ENCODE measurements at regions not wholly inside any gene's neighbourhood (a gene's known extent, or its start where the extent isn't known, plus 50 kb on each side); places are given as distances from the start of the nearest gene placed in this dataset.

DNA sequence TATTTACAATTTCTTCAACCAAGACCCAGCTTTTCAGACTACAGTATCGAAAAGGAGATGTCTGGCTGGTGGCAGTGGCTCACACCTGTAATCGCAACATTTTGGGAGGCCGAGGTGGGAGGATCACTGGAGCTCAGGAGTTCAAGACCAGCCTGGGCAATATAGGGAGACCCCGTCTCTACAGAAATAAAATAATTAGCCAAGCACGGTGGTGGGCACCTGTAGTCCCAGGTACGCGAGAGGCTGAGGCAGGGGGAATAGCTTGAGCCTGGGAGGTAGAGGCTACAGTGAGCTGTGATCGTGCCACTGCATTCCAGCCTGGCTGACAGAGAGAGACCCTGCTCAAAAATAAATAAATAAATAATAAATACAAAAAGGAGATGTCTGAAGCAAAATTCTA lies 530.5 kb downstream of the BCL11B start:
- no peak overlapping the region for H3K27ac Mint-ChIP-seq
- Histone ChIP-seq H3K9ac (ENCODE audit: extremely low read depth, low read length, poor library complexity, severe bottlenecking) (no peak overlapping the region), H3K36me3 (ENCODE audit: control insufficient read depth, insufficient read depth, low read length) (no peaks in the 10 kb centered on the region), H3K27ac (ENCODE audit: low read depth, low read length) (no peak overlapping the region), H3K27me3 (ENCODE audit: control insufficient read depth, insufficient read depth, low read length, poor library complexity, severe bottlenecking) (no peaks in the 10 kb centered on the region), H3K9me3 (ENCODE audit: control insufficient read depth, low read length) (peaks cover 7% of the 10 kb centered on the region), H3K4me1 (ENCODE audit: control insufficient read depth, insufficient read depth, low read length) (no peaks in the 10 kb centered on the region), H3K4me3 (ENCODE audit: low read length) (no peak overlapping the region)
- H3K4me1 Mint-ChIP-seq: no peaks in the 10 kb centered on the region
- no peak for DNase-seq
- H3K36me3 Mint-ChIP-seq (ENCODE audit: low read depth): no peaks in the 10 kb centered on the region
- H3K4me3 Mint-ChIP-seq: no peak overlapping the region
- WGBS, 2 experiments (ENCODE audit: insufficient coverage in 1 of 2, insufficient read length in 1 of 2): 93 to 97% methylated on average over 3 to 8 of the region's 8 CpGs
- H3K9me3 Mint-ChIP-seq: peaks cover 3% of the 10 kb centered on the region
- TF ChIP-seq, protein P1, sequence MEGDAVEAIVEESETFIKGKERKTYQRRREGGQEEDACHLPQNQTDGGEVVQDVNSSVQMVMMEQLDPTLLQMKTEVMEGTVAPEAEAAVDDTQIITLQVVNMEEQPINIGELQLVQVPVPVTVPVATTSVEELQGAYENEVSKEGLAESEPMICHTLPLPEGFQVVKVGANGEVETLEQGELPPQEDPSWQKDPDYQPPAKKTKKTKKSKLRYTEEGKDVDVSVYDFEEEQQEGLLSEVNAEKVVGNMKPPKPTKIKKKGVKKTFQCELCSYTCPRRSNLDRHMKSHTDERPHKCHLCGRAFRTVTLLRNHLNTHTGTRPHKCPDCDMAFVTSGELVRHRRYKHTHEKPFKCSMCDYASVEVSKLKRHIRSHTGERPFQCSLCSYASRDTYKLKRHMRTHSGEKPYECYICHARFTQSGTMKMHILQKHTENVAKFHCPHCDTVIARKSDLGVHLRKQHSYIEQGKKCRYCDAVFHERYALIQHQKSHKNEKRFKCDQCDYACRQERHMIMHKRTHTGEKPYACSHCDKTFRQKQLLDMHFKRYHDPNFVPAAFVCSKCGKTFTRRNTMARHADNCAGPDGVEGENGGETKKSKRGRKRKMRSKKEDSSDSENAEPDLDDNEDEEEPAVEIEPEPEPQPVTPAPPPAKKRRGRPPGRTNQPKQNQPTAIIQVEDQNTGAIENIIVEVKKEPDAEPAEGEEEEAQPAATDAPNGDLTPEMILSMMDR (conservative IDR thresholded peaks at IDR 0.05): no peak
- H3K27me3 Mint-ChIP-seq (ENCODE audit: insufficient read depth): peaks cover 2% of the 10 kb centered on the region

DNA sequence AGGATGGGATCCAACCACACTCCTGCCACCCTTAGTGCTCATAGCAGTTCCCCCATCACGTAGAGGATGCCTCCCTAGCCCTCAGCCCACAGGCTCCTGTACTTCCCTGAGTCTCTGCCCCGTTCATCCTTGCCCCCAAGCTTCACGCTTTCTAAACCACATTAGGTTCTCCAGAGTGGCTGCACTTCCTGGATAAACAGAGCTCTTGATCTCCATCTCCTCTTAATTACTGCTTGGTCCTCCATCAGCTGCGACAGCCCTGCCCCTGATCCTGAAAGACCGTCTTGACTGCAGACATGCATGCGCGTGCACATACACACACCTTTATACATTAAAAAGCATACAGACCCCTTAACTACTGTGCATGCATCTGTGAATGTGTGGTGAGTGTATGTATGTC lies 530.0 kb downstream of the BCL11B start:
- WGBS, 2 experiments (ENCODE audit: insufficient coverage in 1 of 2, insufficient read length in 1 of 2): 94 to 95% methylated on average over 2 to 7 of the region's 7 CpGs
- peaks cover 3% of the 10 kb centered on the region for H3K9me3 Mint-ChIP-seq
- H3K27ac ChIP-seq (ENCODE audit: low read depth, low read length): no peak overlapping the region
- peaks cover 7% of the 10 kb centered on the region for H3K9me3 ChIP-seq (ENCODE audit: control insufficient read depth, low read length)
- no peak overlapping the region for H3K27ac Mint-ChIP-seq
- DNase-seq: no peak
- H3K4me1 ChIP-seq (ENCODE audit: control insufficient read depth, insufficient read depth, low read length): no peaks in the 10 kb centered on the region
- no peaks in the 10 kb centered on the region for H3K36me3 Mint-ChIP-seq (ENCODE audit: low read depth)
- H3K27me3 ChIP-seq (ENCODE audit: control insufficient read depth, insufficient read depth, low read length, poor library complexity, severe bottlenecking): no peaks in the 10 kb centered on the region
- no peaks in the 10 kb centered on the region for H3K4me1 Mint-ChIP-seq
- H3K27me3 Mint-ChIP-seq (ENCODE audit: insufficient read depth): peaks cover 2% of the 10 kb centered on the region
- H3K4me3 Mint-ChIP-seq: no peak overlapping the region
- TF ChIP-seq, protein P1 (conservative IDR thresholded peaks at IDR 0.05): no peak
- H3K4me3 ChIP-seq (ENCODE audit: low read length): no peak overlapping the region
- no peak overlapping the region for H3K9ac ChIP-seq (ENCODE audit: extremely low read depth, low read length, poor library complexity, severe bottlenecking)
- H3K36me3 ChIP-seq (ENCODE audit: control insufficient read depth, insufficient read depth, low read length): no peaks in the 10 kb centered on the region

DNA sequence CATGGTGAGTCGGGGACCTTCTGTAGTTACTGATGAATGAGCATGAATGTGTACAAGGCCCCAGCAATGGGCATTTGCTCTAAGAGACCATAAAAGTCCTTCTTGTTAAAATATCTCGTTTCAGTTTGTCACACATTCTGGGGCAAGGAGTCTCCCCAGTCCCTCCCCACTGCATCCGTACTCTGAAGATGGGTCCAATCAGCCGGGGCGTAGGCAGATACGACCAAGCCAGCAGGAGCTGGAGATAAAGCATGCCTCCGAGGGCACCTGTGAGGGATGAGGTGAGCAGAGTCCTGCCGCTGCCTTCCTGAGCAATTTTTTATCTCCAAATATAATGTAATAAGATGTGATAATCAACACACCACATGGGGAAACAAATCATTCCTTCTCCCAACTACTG lies 528.5 kb downstream of the BCL11B start:
- H3K9ac ChIP-seq (ENCODE audit: extremely low read depth, low read length, poor library complexity, severe bottlenecking): no peak overlapping the region
- H3K27me3 Mint-ChIP-seq (ENCODE audit: insufficient read depth): peaks cover 2% of the 10 kb centered on the region
- H3K4me3 Mint-ChIP-seq: no peak overlapping the region
- H3K4me3 ChIP-seq (ENCODE audit: low read length): no peak overlapping the region
- no peaks in the 10 kb centered on the region for H3K36me3 Mint-ChIP-seq (ENCODE audit: low read depth)
- TF ChIP-seq, protein P1 (conservative IDR thresholded peaks at IDR 0.05): no peak
- WGBS, 2 experiments (ENCODE audit: insufficient coverage in 1 of 2, insufficient read length in 1 of 2): 85% methylated on average over 7 of the region's 8 CpGs; no CpG with 5 or more reads in 1 of the 2 experiments
- H3K36me3 ChIP-seq (ENCODE audit: control insufficient read depth, insufficient read depth, low read length): no peaks in the 10 kb centered on the region
- H3K27ac Mint-ChIP-seq: no peak overlapping the region
- no peaks in the 10 kb centered on the region for H3K9me3 Mint-ChIP-seq
- no peaks in the 10 kb centered on the region for H3K27me3 ChIP-seq (ENCODE audit: control insufficient read depth, insufficient read depth, low read length, poor library complexity, severe bottlenecking)
- H3K4me1 Mint-ChIP-seq: no peaks in the 10 kb centered on the region
- H3K9me3 ChIP-seq (ENCODE audit: control insufficient read depth, low read length): peaks cover 1% of the 10 kb centered on the region
- no peak overlapping the region for H3K27ac ChIP-seq (ENCODE audit: low read depth, low read length)
- no peak for DNase-seq
- H3K4me1 ChIP-seq (ENCODE audit: control insufficient read depth, insufficient read depth, low read length): no peaks in the 10 kb centered on the region

All from endodermal cell (in vitro differentiated cells).